ENCODE measurements at regions not wholly inside any gene's neighbourhood (a gene's known extent, or its start where the extent isn't known, plus 50 kb on each side); places are given as distances from the start of the nearest gene placed in this dataset.
"Not testable (repeated sequence)": the region's sequence is repeated elsewhere in the genome, so short reads cannot be mapped to it uniquely, and the experiment has no call there.

GRCh38 chr3:144770281-144770680 is 798.7 kb downstream of the DIPK2A start:
- DNase-seq: no peak

- DNase-seq: no peak
Measured at GRCh38 chr3:144770915-144771351, 799.3 kb downstream of the DIPK2A start.

- DNase-seq: no peak
Measured at GRCh38 chr3:144771381-144771870, 799.8 kb downstream of the DIPK2A start.

GRCh38 chr3:144772372-144772771 is 800.7 kb downstream of the DIPK2A start:
- DNase-seq: no peak

- no peak for DNase-seq
Measured at GRCh38 chr3:144773350-144773749, 801.7 kb downstream of the DIPK2A start.

- no peak for DNase-seq
Measured at GRCh38 chr3:144774897-144775296, 803.3 kb downstream of the DIPK2A start.

GRCh38 chr3:144775551-144775950 is 803.9 kb downstream of the DIPK2A start:
- no peak for DNase-seq

- no peak for DNase-seq
Measured at GRCh38 chr3:144777906-144778305, 806.3 kb downstream of the DIPK2A start.

GRCh38 chr3:144791034-144791433 is 819.4 kb downstream of the DIPK2A start:
- no peak for DNase-seq

GRCh38 chr3:144801890-144802289 is 830.3 kb downstream of the DIPK2A start:
- no peak for DNase-seq

- no peak for DNase-seq
Measured at GRCh38 chr3:144809380-144809779, 837.8 kb downstream of the DIPK2A start.

- no peak for DNase-seq
Measured at GRCh38 chr3:144810160-144810559, 838.5 kb downstream of the DIPK2A start.

- DNase-seq: no peak
Measured at GRCh38 chr3:144815655-144816054, 844.0 kb downstream of the DIPK2A start.

GRCh38 chr3:144816323-144816722 is 844.7 kb downstream of the DIPK2A start:
- no peak for DNase-seq

- DNase-seq: no peak
Measured at GRCh38 chr3:144818973-144819372, 847.4 kb downstream of the DIPK2A start.

- not testable (repeated sequence) for DNase-seq
Measured at GRCh38 chr3:144820232-144820631, 848.6 kb downstream of the DIPK2A start.

- DNase-seq: no peak
Measured at GRCh38 chr3:144820726-144821125, 849.1 kb downstream of the DIPK2A start.

GRCh38 chr3:144821583-144821982 is 850.0 kb downstream of the DIPK2A start:
- no peak for DNase-seq

GRCh38 chr3:144822671-144823070 is 851.0 kb downstream of the DIPK2A start:
- DNase-seq: no peak

- DNase-seq: no peak
Measured at GRCh38 chr3:144831955-144832716, 860.5 kb downstream of the DIPK2A start.

GRCh38 chr3:144839991-144840390 is 868.4 kb downstream of the DIPK2A start:
- DNase-seq: no peak

- DNase-seq: no peak
Measured at GRCh38 chr3:144840866-144841265, 869.2 kb downstream of the DIPK2A start.

- DNase-seq: no peak
Measured at GRCh38 chr3:144843099-144843498, 871.5 kb downstream of the DIPK2A start.

GRCh38 chr3:144852999-144853398 is 881.4 kb downstream of the DIPK2A start:
- DNase-seq: no peak

- not testable (repeated sequence) for DNase-seq
Measured at GRCh38 chr3:144854020-144854419, 882.4 kb downstream of the DIPK2A start.

Data from activated gamma-delta T cell (primary cell).